GM23338 (cell line): ENCODE measurements at regions not wholly inside any gene's neighbourhood (a gene's known extent, or its start where the extent isn't known, plus 50 kb on each side); places are given as distances from the start of the nearest gene placed in this dataset.

Source experiments
- ATAC-seq: fragments of 200-7000 bp; cut with Tn5 transposase; 3 replicates; pipeline ENCODE4 v1.9.1; 2020
- DNase-seq: peaks from one replicate; pipeline ENCODE4 v3.0.0-alpha.2; 2015; ENCODE audit warnings: low spot score
- H2AFZ ChIP-seq: fragments of 200-600 bp; sonication (generic); 2 replicates; pipeline ENCODE4 v1.8.0; 2016; ENCODE audit warnings: antibody characterized with exemption, mild to moderate bottlenecking, moderate library complexity
- H3F3A ChIP-seq: fragments of 200-600 bp; sonication (generic); replicated peaks from 2 replicates; pipeline ENCODE4 v1.8.0; 2017; ENCODE audit warnings: antibody characterized with exemption, mixed run types, low read depth
- H3K27ac ChIP-seq: fragments of 200-600 bp; sonication (generic); 2 replicates; pipeline ENCODE4 v1.6.1; 2016; ENCODE audit warnings: low read depth
- H3K27me3 ChIP-seq: fragments of 200-600 bp; sonication (generic); 2 replicates; pipeline ENCODE4 v1.8.0; 2016; ENCODE audit warnings: mild to moderate bottlenecking, mixed run types, moderate library complexity; ENCODE audit not compliant: insufficient read depth
- H3K36me3 ChIP-seq: fragments of 200-600 bp; sonication (generic); 2 replicates; pipeline ENCODE4 v1.8.0; 2016; ENCODE audit warnings: mild to moderate bottlenecking; ENCODE audit not compliant: insufficient read depth
- H3K4me1 ChIP-seq: fragments of 200-600 bp; sonication (generic); 2 replicates; pipeline ENCODE4 v1.8.0; 2016; ENCODE audit warnings: mild to moderate bottlenecking, moderate library complexity; ENCODE audit not compliant: insufficient read depth
- H3K4me2 ChIP-seq: fragments of 200-600 bp; sonication (generic); 2 replicates; pipeline ENCODE4 v1.7.1; 2017; ENCODE audit warnings: mixed run types
- H3K4me3 ChIP-seq: fragments of 200-600 bp; sonication (generic); 2 replicates; pipeline ENCODE4 v1.6.1; 2016; ENCODE audit warnings: mixed run types
- H3K79me2 ChIP-seq: fragments of 200-600 bp; sonication (generic); replicated peaks from 2 replicates; pipeline ENCODE4 v1.8.0; 2017; ENCODE audit warnings: mild to moderate bottlenecking; ENCODE audit not compliant: insufficient read depth
- H3K9me2 ChIP-seq: fragments of 200-600 bp; sonication (generic); 2 replicates; pipeline ENCODE4 v1.8.0; 2017; ENCODE audit not compliant: insufficient read depth
- H4K20me1 ChIP-seq: fragments of 200-600 bp; sonication (generic); replicated peaks from 2 replicates; pipeline ENCODE4 v1.8.0; 2017; ENCODE audit warnings: mild to moderate bottlenecking; ENCODE audit not compliant: insufficient read depth
- H3K27ac Mint-ChIP-seq: 2 replicates; pipeline ENCODE4 v1.8.0; 2020; ENCODE audit warnings: inconsistent platforms, mild to moderate bottlenecking, moderate library complexity, mixed read lengths
- H3K27me3 Mint-ChIP-seq: 3 replicates; pipeline ENCODE4 v1.8.0; 2022; ENCODE audit warnings: low read depth, mild to moderate bottlenecking, moderate library complexity, mixed read lengths, inconsistent platforms; ENCODE audit not compliant: insufficient read depth, poor library complexity
- H3K36me3 Mint-ChIP-seq: 3 replicates; pipeline ENCODE4 v1.8.0; 2021; ENCODE audit warnings: low read depth, mild to moderate bottlenecking, inconsistent platforms, moderate library complexity, mixed read lengths
- H3K4me1 Mint-ChIP-seq: 3 replicates; pipeline ENCODE4 v1.8.0; 2020; ENCODE audit warnings: mild to moderate bottlenecking, inconsistent platforms, mixed read lengths
- H3K4me3 Mint-ChIP-seq: 3 replicates; pipeline ENCODE4 v1.8.0; 2021; ENCODE audit warnings: moderate library complexity, mild to moderate bottlenecking, inconsistent platforms, mixed read lengths
- H3K9me3 Mint-ChIP-seq: 3 replicates; pipeline ENCODE4 v1.8.0; 2020; ENCODE audit warnings: moderate library complexity, mild to moderate bottlenecking, inconsistent platforms, mixed read lengths
- CREB1 ChIP-seq: fragments of 250-450 bp; sonication (Bioruptor Pico); IDR thresholded peaks from 2 replicates; pipeline ENCODE4 v1.5.0; 2020; ENCODE audit warnings: low read depth, mild to moderate bottlenecking, moderate library complexity
- ETS1 ChIP-seq: IDR thresholded peaks from 2 replicates; pipeline ENCODE4 v1.6.1; 2016; ENCODE audit warnings: antibody characterized with exemption
- EZH2 ChIP-seq: fragments of 200-600 bp; sonication (generic); IDR thresholded peaks from one replicate; pipeline ENCODE4 v1.8.0; 2017; ENCODE audit warnings: antibody characterized with exemption, mild to moderate bottlenecking, low read depth; ENCODE audit not compliant: unreplicated experiment
- EZH2phosphoT487 ChIP-seq: fragments of 200-600 bp; sonication (generic); IDR thresholded peaks from one replicate; pipeline ENCODE4 v1.8.1; 2018; ENCODE audit warnings: antibody characterized with exemption; ENCODE audit not compliant: unreplicated experiment
- JUNB ChIP-seq: IDR thresholded peaks from one replicate; pipeline ENCODE4 v1.6.1; 2016; ENCODE audit warnings: antibody characterized with exemption; ENCODE audit not compliant: unreplicated experiment
- NANOG ChIP-seq: IDR thresholded peaks from 2 replicates; pipeline ENCODE4 v1.6.1; 2016; ENCODE audit warnings: antibody characterized with exemption, borderline replicate concordance
- REST ChIP-seq: IDR thresholded peaks from one replicate; pipeline ENCODE4 v1.6.1; 2018; ENCODE audit warnings: antibody characterized with exemption; ENCODE audit not compliant: unreplicated experiment
- STAT1 ChIP-seq: IDR thresholded peaks from one replicate; pipeline ENCODE4 v1.6.1; 2016; ENCODE audit warnings: antibody characterized with exemption; ENCODE audit not compliant: unreplicated experiment
- ZNF114 ChIP-seq: fragments of 250-450 bp; sonication (Bioruptor Pico); IDR thresholded peaks from 2 replicates; pipeline ENCODE4 v1.5.0; 2020; ENCODE audit warnings: mild to moderate bottlenecking, moderate library complexity
- ZNF331 ChIP-seq: fragments of 250-450 bp; sonication (Bioruptor Pico); IDR thresholded peaks from 2 replicates; pipeline ENCODE4 v1.5.0; 2020; ENCODE audit warnings: low read depth, mild to moderate bottlenecking, moderate library complexity
- ZNF462 ChIP-seq: fragments of 250-450 bp; sonication (Bioruptor Pico); IDR thresholded peaks from 2 replicates; pipeline ENCODE4 v1.5.0; 2020; ENCODE audit warnings: mild to moderate bottlenecking, moderate library complexity

- Mint-ChIP-seq H3K4me1 (peaks cover 12% of the 10 kb centered on the region), H3K27ac (no peak overlapping the region), H3K9me3 (no peaks in the 10 kb centered on the region), H3K27me3 (peaks cover 2% of the 10 kb centered on the region), H3K36me3 (no peaks in the 10 kb centered on the region), H3K4me3 (no peak overlapping the region)
- Histone ChIP-seq H4K20me1 (no peaks in the 10 kb centered on the region), H3K36me3 (no peaks in the 10 kb centered on the region), H3K4me1 (peaks cover 11% of the 10 kb centered on the region), H3K27me3 (no peaks in the 10 kb centered on the region), H3K27ac (no peak overlapping the region), H3K9me2 (peaks cover 14% of the 10 kb centered on the region; the same call in 1 of the 2 replicates), H3K79me2 (no peaks in the 10 kb centered on the region), H3K4me3 (no peak overlapping the region), H3F3A (no peaks in the 10 kb centered on the region), H3K4me2 (no peak overlapping the region), H2AFZ (no peak overlapping the region)
- DNase-seq, result peak; percentile 49
- ATAC-seq, result no peak
- TF ChIP-seq REST, result peak; percentile 64
- TF ChIP-seq ZNF114 (CRISPR knock-in tag), result no peak
Observed at GRCh38 chr5:52685566-52685965, 102.2 kb upstream of the ITGA1 start.

GRCh38 chr5:52685971-52686370, 101.7 kb upstream of the ITGA1 start:
- peaks cover 16% of the 10 kb centered on the region for H3K4me1 Mint-ChIP-seq
- H3K79me2 ChIP-seq, result no peaks in the 10 kb centered on the region
- no peaks in the 10 kb centered on the region for H3F3A ChIP-seq
- H3K27ac ChIP-seq, result no peak overlapping the region
- H3K36me3 Mint-ChIP-seq, result no peaks in the 10 kb centered on the region
- H3K27me3 Mint-ChIP-seq, result peaks cover 2% of the 10 kb centered on the region
- ATAC-seq (no peak), DNase-seq (no peak)
- peaks cover 15% of the 10 kb centered on the region for H3K4me1 ChIP-seq
- no peak overlapping the region for H3K4me2 ChIP-seq
- no peak overlapping the region for H3K27ac Mint-ChIP-seq
- H3K9me2 ChIP-seq, result peaks cover 14% of the 10 kb centered on the region; the same call in 1 of the 2 replicates
- H3K4me3 ChIP-seq, result no peak overlapping the region
- H2AFZ ChIP-seq, result no peak overlapping the region
- H3K36me3 ChIP-seq, result no peaks in the 10 kb centered on the region
- no peaks in the 10 kb centered on the region for H3K9me3 Mint-ChIP-seq
- H3K4me3 Mint-ChIP-seq, result no peak overlapping the region
- no peaks in the 10 kb centered on the region for H4K20me1 ChIP-seq
- no peaks in the 10 kb centered on the region for H3K27me3 ChIP-seq
- no peak for TF ChIP-seq JUNB
- TF ChIP-seq EZH2, result no peak
- no peak for TF ChIP-seq ZNF331
- TF ChIP-seq EZH2phosphoT487, result no peak
- TF ChIP-seq ZNF114 (CRISPR knock-in tag), result no peak
- no peak for TF ChIP-seq ETS1
- TF ChIP-seq NANOG, result no peak
- no peak for TF ChIP-seq ZNF462
- TF ChIP-seq CREB1 (CRISPR knock-in tag), result no peak
- TF ChIP-seq STAT1, result no peak
